Peyer's patch (tissue), 4 donors: ENCODE measurements at regions not wholly inside any gene's neighbourhood (a gene's known extent, or its start where the extent isn't known, plus 50 kb on each side); places are given as distances from the start of the nearest gene placed in this dataset.

ENCODE experiments used
- POLR2A ChIP-seq, 2 donors: fragments of 450-650 bp; IDR thresholded peaks; one replicate each; pipeline ENCODE4 v1.5.1; 2017; ENCODE audit warnings: antibody characterized with exemption in 2 of 2, mild to moderate bottlenecking in 2 of 2, moderate library complexity in 2 of 2
- TF ChIP-seq, protein P1 (sequence below), 6 experiments: fragments of 450-650 bp in 4 of 6; fragments of 200-600 bp in 2 of 6; sonication (generic) in 1 of 6; IDR thresholded peaks; one replicate each; pipeline ENCODE4 v1.5.1; 2017 to 2019; ENCODE audit warnings: antibody characterized with exemption in 6 of 6, mild to moderate bottlenecking in 3 of 6, moderate library complexity in 1 of 6

DNA sequence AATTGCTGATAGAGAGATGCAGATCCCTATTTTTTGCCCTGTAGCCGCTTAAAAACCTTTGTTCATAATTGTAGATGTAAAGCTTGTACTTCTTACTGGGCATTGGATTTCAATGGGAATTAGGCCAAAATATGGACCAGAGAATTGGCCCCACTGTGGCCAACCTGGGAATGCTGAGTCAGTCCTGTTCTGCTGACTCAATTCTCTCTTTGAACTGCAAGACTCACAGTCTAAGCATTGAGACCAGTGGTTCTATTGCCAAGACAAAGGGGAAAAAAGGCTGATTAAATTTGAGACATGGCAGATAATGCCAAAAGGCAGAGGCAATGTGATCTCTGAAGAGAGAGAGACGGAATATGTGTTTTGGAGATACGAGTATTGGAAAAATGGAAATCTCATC, 72.5 kb upstream of the UBL3 start:
- TF ChIP-seq POLR2A (IDR thresholded peaks at IDR 0.05), result no peak
- TF ChIP-seq, protein P1, sequence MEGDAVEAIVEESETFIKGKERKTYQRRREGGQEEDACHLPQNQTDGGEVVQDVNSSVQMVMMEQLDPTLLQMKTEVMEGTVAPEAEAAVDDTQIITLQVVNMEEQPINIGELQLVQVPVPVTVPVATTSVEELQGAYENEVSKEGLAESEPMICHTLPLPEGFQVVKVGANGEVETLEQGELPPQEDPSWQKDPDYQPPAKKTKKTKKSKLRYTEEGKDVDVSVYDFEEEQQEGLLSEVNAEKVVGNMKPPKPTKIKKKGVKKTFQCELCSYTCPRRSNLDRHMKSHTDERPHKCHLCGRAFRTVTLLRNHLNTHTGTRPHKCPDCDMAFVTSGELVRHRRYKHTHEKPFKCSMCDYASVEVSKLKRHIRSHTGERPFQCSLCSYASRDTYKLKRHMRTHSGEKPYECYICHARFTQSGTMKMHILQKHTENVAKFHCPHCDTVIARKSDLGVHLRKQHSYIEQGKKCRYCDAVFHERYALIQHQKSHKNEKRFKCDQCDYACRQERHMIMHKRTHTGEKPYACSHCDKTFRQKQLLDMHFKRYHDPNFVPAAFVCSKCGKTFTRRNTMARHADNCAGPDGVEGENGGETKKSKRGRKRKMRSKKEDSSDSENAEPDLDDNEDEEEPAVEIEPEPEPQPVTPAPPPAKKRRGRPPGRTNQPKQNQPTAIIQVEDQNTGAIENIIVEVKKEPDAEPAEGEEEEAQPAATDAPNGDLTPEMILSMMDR (IDR thresholded peaks at IDR 0.05), result no peak
